Activated CD8-positive, alpha-beta memory T cell treated with anti-CD3 and anti-CD28 coated beads for 36 hours (primary cell): ENCODE measurements at regions not wholly inside any gene's neighbourhood (a gene's known extent, or its start where the extent isn't known, plus 50 kb on each side); places are given as distances from the start of the nearest gene placed in this dataset.

Experiments
- CTCF ChIA-PET: fragments of 350-600 bp; sonication (Branson Sonifier 250); formaldehyde crosslinking; loops from one replicate; lab custom pipeline; 2021; ENCODE audit warnings: antibody characterized with exemption; lab: Charles Lee
- POLR2A ChIA-PET: fragments of 350-600 bp; sonication (Branson Sonifier 250); formaldehyde crosslinking; loops from one replicate; lab custom pipeline; 2021; ENCODE audit warnings: antibody characterized with exemption; lab: Charles Lee

GRCh38 chr1:88043834-88044233 is 640.2 kb upstream of the PKN2 start:
- POLR2A ChIA-PET: no interaction called here
- CTCF ChIA-PET: no interaction called here

- POLR2A ChIA-PET: no interaction called here
Measured at GRCh38 chr1:88052167-88052566, 631.9 kb upstream of the PKN2 start.

GRCh38 chr1:88053065-88053464 is 631.0 kb upstream of the PKN2 start:
- ChIA-PET CTCF (no interaction called here), POLR2A (no interaction called here)

More at GRCh38 chr1:88052167-88052566, 631.9 kb upstream of the PKN2 start:
- CTCF ChIA-PET: no interaction called here

GRCh38 chr1:88056881-88057280 is 627.2 kb upstream of the PKN2 start:
- ChIA-PET CTCF (no interaction called here), POLR2A (no interaction called here)

- POLR2A ChIA-PET: no interaction called here
- CTCF ChIA-PET: no interaction called here
Measured at GRCh38 chr1:88058205-88058604, 625.9 kb upstream of the PKN2 start.

GRCh38 chr1:88060112-88060673 is 623.9 kb upstream of the PKN2 start:
- POLR2A ChIA-PET: no interaction called here

GRCh38 chr1:88060750-88061491 is 623.2 kb upstream of the PKN2 start:
- CTCF ChIA-PET: no interaction called here
- POLR2A ChIA-PET: no interaction called here

More at GRCh38 chr1:88060112-88060673, 623.9 kb upstream of the PKN2 start:
- CTCF ChIA-PET: no interaction called here

- ChIA-PET CTCF (no interaction called here), POLR2A (no interaction called here)
Measured at GRCh38 chr1:88061492-88062177, 622.4 kb upstream of the PKN2 start.

- ChIA-PET CTCF (no interaction called here), POLR2A (no interaction called here)
Measured at GRCh38 chr1:88062650-88063153, 621.4 kb upstream of the PKN2 start.

GRCh38 chr1:88063605-88064004 is 620.5 kb upstream of the PKN2 start:
- CTCF ChIA-PET: no interaction called here

GRCh38 chr1:88068407-88068960 is 615.6 kb upstream of the PKN2 start:
- CTCF ChIA-PET: no interaction called here

More at GRCh38 chr1:88063605-88064004, 620.5 kb upstream of the PKN2 start:
- POLR2A ChIA-PET: no interaction called here

GRCh38 chr1:88070956-88071355 is 613.1 kb upstream of the PKN2 start:
- CTCF ChIA-PET: no interaction called here

More at GRCh38 chr1:88068407-88068960, 615.6 kb upstream of the PKN2 start:
- POLR2A ChIA-PET: no interaction called here

GRCh38 chr1:88074661-88075060 is 609.4 kb upstream of the PKN2 start:
- ChIA-PET CTCF (no interaction called here), POLR2A (no interaction called here)

More at GRCh38 chr1:88070956-88071355, 613.1 kb upstream of the PKN2 start:
- POLR2A ChIA-PET: no interaction called here

- POLR2A ChIA-PET: no interaction called here
Measured at GRCh38 chr1:88075813-88076212, 608.3 kb upstream of the PKN2 start.

GRCh38 chr1:88079036-88079435 is 605.0 kb upstream of the PKN2 start:
- ChIA-PET CTCF (no interaction called here), POLR2A (no interaction called here)

More at GRCh38 chr1:88075813-88076212, 608.3 kb upstream of the PKN2 start:
- CTCF ChIA-PET: no interaction called here

- POLR2A ChIA-PET: no interaction called here
- CTCF ChIA-PET: no interaction called here
Measured at GRCh38 chr1:88080875-88081274, 603.2 kb upstream of the PKN2 start.

GRCh38 chr1:88088481-88088880 is 595.6 kb upstream of the PKN2 start:
- CTCF ChIA-PET: no interaction called here

GRCh38 chr1:88089961-88090360 is 594.1 kb upstream of the PKN2 start:
- ChIA-PET POLR2A (no interaction called here), CTCF (no interaction called here)

More at GRCh38 chr1:88088481-88088880, 595.6 kb upstream of the PKN2 start:
- POLR2A ChIA-PET: no interaction called here

- ChIA-PET CTCF (no interaction called here), POLR2A (no interaction called here)
Measured at GRCh38 chr1:88098881-88099280, 585.2 kb upstream of the PKN2 start.

- ChIA-PET CTCF (no interaction called here), POLR2A (no interaction called here)
Measured at GRCh38 chr1:88101041-88101440, 583.0 kb upstream of the PKN2 start.
